SU-DHL-6 (cell line): ENCODE measurements at regions not wholly inside any gene's neighbourhood (a gene's known extent, or its start where the extent isn't known, plus 50 kb on each side); places are given as distances from the start of the nearest gene placed in this dataset.

Experiments used
- H2AFZ ChIP-seq: fragments of 200-600 bp; sonication (generic); 2 replicates; pipeline ENCODE4 v1.6.1; 2014; ENCODE audit warnings: low read depth, mild to moderate bottlenecking, moderate library complexity, mixed read lengths, antibody characterized with exemption, low read length; ENCODE audit not compliant: severe bottlenecking
- H3F3A ChIP-seq: fragments of 200-600 bp; shearing (Covaris generic); 2 replicates; pipeline ENCODE4 v1.6.0; 2016; ENCODE audit warnings: antibody characterized with exemption, mild to moderate bottlenecking; ENCODE audit not compliant: insufficient read depth
- H3K27ac ChIP-seq: fragments of 200-600 bp; sonication (generic); 2 replicates; pipeline ENCODE4 v1.5.1; 2016; ENCODE audit warnings: low read depth, mild to moderate bottlenecking, low read length, moderate library complexity, mixed read lengths
- H3K27me3 ChIP-seq: fragments of 200-600 bp; sonication (generic), shearing (Covaris generic); 2 replicates; pipeline ENCODE4 v1.6.0; 2014; ENCODE audit warnings: mild to moderate bottlenecking, low read length
- H3K36me3 ChIP-seq: fragments of 200-600 bp; sonication (generic); 2 replicates; pipeline ENCODE4 v1.6.1; 2014; ENCODE audit warnings: mild to moderate bottlenecking, low read length, mixed read lengths
- H3K4me2 ChIP-seq: fragments of 300-600, 200-600 bp; shearing (Covaris generic), sonication (generic); 2 replicates; pipeline ENCODE4 v1.6.0; 2014; ENCODE audit warnings: low read length, low read depth, mild to moderate bottlenecking; ENCODE audit not compliant: poor library complexity, severe bottlenecking
- H3K4me3 ChIP-seq: fragments of 200-600 bp; sonication (generic); 2 replicates; pipeline ENCODE4 v1.5.1; 2014; ENCODE audit warnings: antibody characterized with exemption, low read length, mild to moderate bottlenecking, mixed read lengths; ENCODE audit not compliant: insufficient read depth, poor library complexity, severe bottlenecking
- H3K79me2 ChIP-seq: fragments of 200-600 bp; sonication (generic); 2 replicates; pipeline ENCODE4 v1.6.1; 2014; ENCODE audit warnings: mild to moderate bottlenecking, low read length, moderate library complexity; ENCODE audit not compliant: insufficient read depth
- H3K9ac ChIP-seq: fragments of 200-600 bp; sonication (generic); 2 replicates; pipeline ENCODE4 v1.7.0; 2014; ENCODE audit warnings: mild to moderate bottlenecking, low read length
- H3K9me2 ChIP-seq: fragments of 200-600 bp; sonication (generic); replicated peaks from 2 replicates; pipeline ENCODE4 v1.6.1; 2014; ENCODE audit warnings: low read length; ENCODE audit not compliant: insufficient read depth
- H3K9me3 ChIP-seq: fragments of 200-600 bp; sonication (generic); 2 replicates; pipeline ENCODE4 v1.6.1; 2014; ENCODE audit warnings: low read length, mixed read lengths; ENCODE audit not compliant: insufficient read depth
- H4K20me1 ChIP-seq: fragments of 200-600 bp; sonication (generic); 2 replicates; pipeline ENCODE4 v1.6.1; 2014; ENCODE audit warnings: low read depth, mild to moderate bottlenecking, antibody characterized with exemption, low read length, moderate library complexity, mixed read lengths
- CTCF ChIP-seq: fragments of 200-600 bp; sonication (generic); IDR thresholded peaks from one replicate; pipeline ENCODE4 v1.5.1; 2017; ENCODE audit warnings: antibody characterized with exemption, mild to moderate bottlenecking, low read length, moderate library complexity; ENCODE audit not compliant: insufficient read depth, poor library complexity, severe bottlenecking
- EZH2phosphoT487 ChIP-seq: fragments of 200-600 bp; sonication (generic), shearing (Covaris generic); conservative IDR thresholded peaks from 2 replicates; pipeline ENCODE4 v1.6.1; 2018; ENCODE audit warnings: mild to moderate bottlenecking, antibody characterized with exemption, low read length, moderate library complexity, mixed read lengths

- Histone ChIP-seq H3K79me2 (no peaks in the 10 kb centered on the region), H3K36me3 (no peaks in the 10 kb centered on the region), H3K9me2 (no peaks in the 10 kb centered on the region), H3K9me3 (no peaks in the 10 kb centered on the region; the same call in 1 of the 2 replicates), H3F3A (no peaks in the 10 kb centered on the region), H2AFZ (no peak overlapping the region), H3K4me2 (no peak overlapping the region), H3K27ac (no peak overlapping the region), H3K27me3 (no peaks in the 10 kb centered on the region), H3K9ac (no peak overlapping the region), H4K20me1 (no peaks in the 10 kb centered on the region), H3K4me3 (no peak overlapping the region)
- TF ChIP-seq CTCF (no peak), EZH2phosphoT487 (no peak)
Observed at GRCh38 chr7:98520356-98520951, 96.6 kb upstream of the NPTX2 start.

- H3K4me2 ChIP-seq: no peak overlapping the region
- no peak overlapping the region for H2AFZ ChIP-seq
- H3K27ac ChIP-seq: no peak overlapping the region
- no peaks in the 10 kb centered on the region for H4K20me1 ChIP-seq
- no peak overlapping the region for H3K4me3 ChIP-seq
- H3K36me3 ChIP-seq: no peaks in the 10 kb centered on the region
- H3K9me2 ChIP-seq: no peaks in the 10 kb centered on the region
- TF ChIP-seq CTCF (no peak), EZH2phosphoT487 (no peak)
- no peaks in the 10 kb centered on the region for H3K27me3 ChIP-seq
- no peaks in the 10 kb centered on the region for H3K79me2 ChIP-seq
- no peaks in the 10 kb centered on the region; the same call in 1 of the 2 replicates for H3K9me3 ChIP-seq
- no peak overlapping the region for H3K9ac ChIP-seq
- H3F3A ChIP-seq: no peaks in the 10 kb centered on the region
Observed at GRCh38 chr7:98518159-98518947, 98.7 kb upstream of the NPTX2 start.

- no peaks in the 10 kb centered on the region for H3K36me3 ChIP-seq
- H3K27ac ChIP-seq: no peak overlapping the region
- no peak overlapping the region for H3K4me3 ChIP-seq
- H3F3A ChIP-seq: no peaks in the 10 kb centered on the region
- H3K27me3 ChIP-seq: no peaks in the 10 kb centered on the region
- no peaks in the 10 kb centered on the region for H3K9me2 ChIP-seq
- TF ChIP-seq EZH2phosphoT487: no peak
- TF ChIP-seq CTCF: no peak
- H3K4me2 ChIP-seq: no peak overlapping the region
- no peak overlapping the region for H2AFZ ChIP-seq
- H3K9me3 ChIP-seq: no peaks in the 10 kb centered on the region
- H3K9ac ChIP-seq: no peak overlapping the region
- no peaks in the 10 kb centered on the region for H3K79me2 ChIP-seq
- no peaks in the 10 kb centered on the region for H4K20me1 ChIP-seq
Observed at GRCh38 chr7:98515201-98515600, 101.9 kb upstream of the NPTX2 start.
